ENCODE measurements at regions not wholly inside any gene's neighbourhood (a gene's known extent, or its start where the extent isn't known, plus 50 kb on each side); places are given as distances from the start of the nearest gene placed in this dataset.
"Not testable (repeated sequence)": the region's sequence is repeated elsewhere in the genome, so short reads cannot be mapped to it uniquely, and the experiment has no call there.

- Histone ChIP-seq H3K9ac (ENCODE audit: low read length in 5 of 5) (no peak overlapping the region), H3K4me1 (ENCODE audit: control insufficient read depth in 5 of 5, insufficient read depth in 5 of 5, low read length in 5 of 5) (peaks cover 0 to 13% (median 7%) of the 10 kb centered on the region in 5 donors), H3K4me3 (ENCODE audit: low read depth in 1 of 5, low read length in 5 of 5) (no peak overlapping the region), H3K9me3 (ENCODE audit: control insufficient read depth in 5 of 5, low read length in 5 of 5) (no peaks in the 10 kb centered on the region), H3K36me3 (ENCODE audit: control insufficient read depth in 5 of 5, insufficient read depth in 5 of 5, low read length in 5 of 5) (no peaks in the 10 kb centered on the region), H3K27me3 (ENCODE audit: control insufficient read depth in 5 of 5, insufficient read depth in 4 of 5, low read length in 5 of 5) (peaks cover 7 to 31% (median 24%) of the 10 kb centered on the region in 5 donors), H3K27ac (ENCODE audit: low read depth, low read length) (no peak overlapping the region)
Observed at GRCh38 chr2:16102976-16103380, 162.6 kb downstream of the MYCN start.

DNA sequence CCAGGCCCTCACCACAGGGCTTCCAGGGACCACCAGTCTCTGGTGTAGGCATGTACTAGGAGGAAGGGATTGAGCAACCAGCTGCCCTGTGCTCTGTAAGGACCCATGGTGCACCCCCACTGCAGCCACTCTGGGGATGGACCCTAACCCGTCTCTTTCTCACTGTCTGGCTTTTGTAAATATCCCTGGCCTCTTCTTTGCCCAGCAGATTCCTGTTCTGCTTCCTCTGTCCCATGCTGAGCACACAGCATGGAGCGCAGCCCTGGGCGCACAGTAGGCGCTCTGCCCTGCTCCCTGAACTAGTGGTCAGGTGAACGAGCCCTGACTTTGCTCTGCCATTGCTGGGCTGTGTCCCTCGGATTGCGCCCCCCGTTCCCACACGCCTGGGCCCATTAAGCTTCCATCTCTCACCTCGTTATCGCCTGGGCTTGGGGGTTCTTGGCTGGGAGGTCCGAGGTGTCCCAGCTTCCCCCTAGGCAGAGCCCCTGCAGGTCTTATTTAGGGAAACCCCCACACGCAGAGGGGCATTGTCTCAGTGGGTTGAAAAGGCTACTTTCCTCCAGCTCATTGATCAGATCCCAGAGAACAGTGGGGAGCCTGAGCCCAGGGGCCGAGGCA lies 162.1 kb downstream of the MYCN start:
- peaks cover 7 to 31% (median 24%) of the 10 kb centered on the region in 5 donors for H3K27me3 ChIP-seq (ENCODE audit: control insufficient read depth in 5 of 5, insufficient read depth in 4 of 5, low read length in 5 of 5)
- H3K36me3 ChIP-seq (ENCODE audit: control insufficient read depth in 5 of 5, insufficient read depth in 5 of 5, low read length in 5 of 5), result no peaks in the 10 kb centered on the region
- no peak overlapping the region for H3K9ac ChIP-seq (ENCODE audit: low read length in 5 of 5)
- no peak overlapping the region for H3K4me3 ChIP-seq (ENCODE audit: low read depth in 1 of 5, low read length in 5 of 5)
- no peak overlapping the region for H3K27ac ChIP-seq (ENCODE audit: low read depth, low read length)
- H3K9me3 ChIP-seq (ENCODE audit: control insufficient read depth in 5 of 5, low read length in 5 of 5), result no peaks in the 10 kb centered on the region
- peaks cover 0 to 13% (median 7%) of the 10 kb centered on the region in 5 donors for H3K4me1 ChIP-seq (ENCODE audit: control insufficient read depth in 5 of 5, insufficient read depth in 5 of 5, low read length in 5 of 5)

DNA sequence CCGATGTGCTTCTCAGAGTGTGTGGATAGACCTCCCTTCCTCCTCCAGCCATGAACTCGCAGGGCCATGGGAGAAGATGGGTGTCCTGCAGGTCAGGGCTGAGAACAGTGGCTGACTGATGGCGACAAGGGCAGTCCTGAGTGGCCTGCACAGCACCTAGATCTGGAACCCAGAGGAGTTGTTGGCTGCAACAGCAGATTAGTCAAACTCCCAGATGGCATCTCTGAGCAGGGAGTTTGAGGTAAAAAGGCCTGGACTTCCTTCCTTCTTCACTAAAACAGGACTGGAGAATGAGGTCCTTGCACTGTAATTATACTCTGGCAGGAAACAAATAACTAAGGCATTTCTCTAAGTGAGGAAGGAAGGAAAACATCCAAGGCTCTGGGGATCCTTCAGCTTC lies 160.8 kb downstream of the MYCN start:
- no peaks in the 10 kb centered on the region for H3K36me3 ChIP-seq (ENCODE audit: control insufficient read depth in 5 of 5, insufficient read depth in 5 of 5, low read length in 5 of 5)
- H3K27ac ChIP-seq (ENCODE audit: low read depth, low read length), result no peak overlapping the region
- H3K9ac ChIP-seq (ENCODE audit: low read length in 5 of 5), result no peak overlapping the region
- peaks cover 0 to 13% (median 7%) of the 10 kb centered on the region in 5 donors for H3K4me1 ChIP-seq (ENCODE audit: control insufficient read depth in 5 of 5, insufficient read depth in 5 of 5, low read length in 5 of 5)
- no peaks in the 10 kb centered on the region for H3K9me3 ChIP-seq (ENCODE audit: control insufficient read depth in 5 of 5, low read length in 5 of 5)
- no peak overlapping the region for H3K4me3 ChIP-seq (ENCODE audit: low read depth in 1 of 5, low read length in 5 of 5)
- H3K27me3 ChIP-seq (ENCODE audit: control insufficient read depth in 5 of 5, insufficient read depth in 4 of 5, low read length in 5 of 5), result peaks cover 5 to 24% (median 18%) of the 10 kb centered on the region in 5 donors

DNA sequence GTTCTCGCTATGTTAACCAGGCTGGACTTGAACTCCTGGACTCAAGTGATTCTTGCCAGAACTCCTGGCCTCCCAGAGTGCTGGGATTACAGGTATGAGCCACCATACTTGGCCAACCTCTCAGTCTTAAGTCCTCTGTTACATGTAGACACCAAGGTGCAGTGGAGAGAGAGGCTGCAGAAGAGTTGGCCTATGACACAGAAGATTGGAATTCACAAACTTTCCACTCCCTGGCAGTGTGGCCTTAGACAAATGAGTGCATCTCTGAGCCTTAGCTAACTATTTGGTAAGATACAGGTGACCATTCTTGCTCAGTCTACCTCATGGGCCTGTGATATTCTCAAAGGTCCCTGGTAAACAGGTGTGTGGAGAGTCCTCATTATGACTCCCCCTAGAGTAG lies 159.7 kb downstream of the MYCN start:
- peaks cover 0 to 13% (median 0%) of the 10 kb centered on the region in 5 donors for H3K4me1 ChIP-seq (ENCODE audit: control insufficient read depth in 5 of 5, insufficient read depth in 5 of 5, low read length in 5 of 5)
- H3K27me3 ChIP-seq (ENCODE audit: control insufficient read depth in 5 of 5, insufficient read depth in 4 of 5, low read length in 5 of 5), result peaks cover 5 to 17% (median 11%) of the 10 kb centered on the region in 5 donors
- H3K27ac ChIP-seq (ENCODE audit: low read depth, low read length), result no peak overlapping the region
- no peaks in the 10 kb centered on the region for H3K9me3 ChIP-seq (ENCODE audit: control insufficient read depth in 5 of 5, low read length in 5 of 5)
- H3K4me3 ChIP-seq (ENCODE audit: low read depth in 1 of 5, low read length in 5 of 5), result no peak overlapping the region
- no peaks in the 10 kb centered on the region for H3K36me3 ChIP-seq (ENCODE audit: control insufficient read depth in 5 of 5, insufficient read depth in 5 of 5, low read length in 5 of 5)
- H3K9ac ChIP-seq (ENCODE audit: low read length in 5 of 5), result no peak overlapping the region

DNA sequence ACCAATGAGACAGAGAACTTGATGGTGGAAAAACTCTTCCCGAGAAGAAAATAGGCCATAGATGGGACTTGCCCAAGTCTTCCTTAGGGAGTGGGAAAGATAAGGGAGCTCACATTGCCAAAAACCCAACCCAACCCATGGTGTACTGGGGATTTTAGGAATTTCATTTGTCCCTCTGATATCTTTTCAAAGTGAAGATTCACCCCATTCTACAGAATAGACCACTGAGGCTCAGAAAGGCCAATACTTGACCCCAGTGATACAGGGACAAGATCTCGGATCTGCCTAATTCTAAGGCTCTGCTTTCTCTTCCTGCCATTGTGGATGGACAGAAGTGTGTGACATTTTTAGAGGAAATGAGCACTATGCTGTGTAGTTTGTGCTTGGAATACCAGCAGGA lies 159.0 kb downstream of the MYCN start:
- Histone ChIP-seq H3K27ac (ENCODE audit: low read depth, low read length) (no peak overlapping the region), H3K9me3 (ENCODE audit: control insufficient read depth in 5 of 5, low read length in 5 of 5) (no peaks in the 10 kb centered on the region), H3K4me3 (ENCODE audit: low read depth in 1 of 5, low read length in 5 of 5) (no peak overlapping the region), H3K36me3 (ENCODE audit: control insufficient read depth in 5 of 5, insufficient read depth in 5 of 5, low read length in 5 of 5) (no peaks in the 10 kb centered on the region), H3K4me1 (ENCODE audit: control insufficient read depth in 5 of 5, insufficient read depth in 5 of 5, low read length in 5 of 5) (peaks cover 0 to 13% (median 0%) of the 10 kb centered on the region in 5 donors), H3K27me3 (ENCODE audit: control insufficient read depth in 5 of 5, insufficient read depth in 4 of 5, low read length in 5 of 5) (peaks cover 3 to 17% (median 9%) of the 10 kb centered on the region in 5 donors), H3K9ac (ENCODE audit: low read length in 5 of 5) (no peak overlapping the region)

DNA sequence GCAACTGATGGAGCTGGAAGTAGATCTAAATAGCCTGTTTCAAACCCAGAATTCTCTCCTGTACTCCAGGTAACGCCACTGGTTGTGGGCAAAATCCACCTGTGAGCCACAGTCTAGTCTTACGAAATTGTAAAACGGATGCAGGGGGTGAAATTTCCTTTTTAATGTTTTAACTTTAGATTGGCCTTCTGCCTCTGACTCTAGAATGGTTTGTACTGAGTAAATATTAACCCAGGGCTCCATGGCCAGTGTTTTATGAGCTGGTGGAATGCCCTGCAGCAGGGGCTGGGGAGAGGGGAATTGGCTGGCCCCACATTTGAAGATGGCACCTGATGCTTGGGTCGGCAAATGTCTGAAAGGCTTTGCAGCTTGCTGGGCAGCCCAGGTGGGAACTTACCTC lies 156.6 kb downstream of the MYCN start:
- Histone ChIP-seq H3K36me3 (ENCODE audit: control insufficient read depth in 5 of 5, insufficient read depth in 5 of 5, low read length in 5 of 5) (no peaks in the 10 kb centered on the region), H3K4me1 (ENCODE audit: control insufficient read depth in 5 of 5, insufficient read depth in 5 of 5, low read length in 5 of 5) (peaks cover 0 to 13% (median 0%) of the 10 kb centered on the region in 5 donors), H3K27ac (ENCODE audit: low read depth, low read length) (no peak overlapping the region), H3K4me3 (ENCODE audit: low read depth in 1 of 5, low read length in 5 of 5) (no peak overlapping the region), H3K9ac (ENCODE audit: low read length in 5 of 5) (no peak overlapping the region), H3K27me3 (ENCODE audit: control insufficient read depth in 5 of 5, insufficient read depth in 4 of 5, low read length in 5 of 5) (peaks cover 0 to 19% (median 8%) of the 10 kb centered on the region in 5 donors), H3K9me3 (ENCODE audit: control insufficient read depth in 5 of 5, low read length in 5 of 5) (no peaks in the 10 kb centered on the region)

GRCh38 chr2:16095483-16095882 lies 155.1 kb downstream of the MYCN start:
- H3K36me3 ChIP-seq (ENCODE audit: control insufficient read depth in 5 of 5, insufficient read depth in 5 of 5, low read length in 5 of 5); H3K9me3 ChIP-seq (ENCODE audit: control insufficient read depth in 5 of 5, low read length in 5 of 5); H3K4me3 ChIP-seq (ENCODE audit: low read depth in 1 of 5, low read length in 5 of 5); H3K4me1 ChIP-seq (ENCODE audit: control insufficient read depth in 5 of 5, insufficient read depth in 5 of 5, low read length in 5 of 5); H3K9ac ChIP-seq (ENCODE audit: low read length in 5 of 5); H3K27ac ChIP-seq (ENCODE audit: low read depth, low read length): not testable (repeated sequence)
- H3K27me3 ChIP-seq (ENCODE audit: control insufficient read depth in 5 of 5, insufficient read depth in 4 of 5, low read length in 5 of 5), result peaks cover 0 to 21% (median 8%) of the 10 kb centered on the region in 5 donors

DNA sequence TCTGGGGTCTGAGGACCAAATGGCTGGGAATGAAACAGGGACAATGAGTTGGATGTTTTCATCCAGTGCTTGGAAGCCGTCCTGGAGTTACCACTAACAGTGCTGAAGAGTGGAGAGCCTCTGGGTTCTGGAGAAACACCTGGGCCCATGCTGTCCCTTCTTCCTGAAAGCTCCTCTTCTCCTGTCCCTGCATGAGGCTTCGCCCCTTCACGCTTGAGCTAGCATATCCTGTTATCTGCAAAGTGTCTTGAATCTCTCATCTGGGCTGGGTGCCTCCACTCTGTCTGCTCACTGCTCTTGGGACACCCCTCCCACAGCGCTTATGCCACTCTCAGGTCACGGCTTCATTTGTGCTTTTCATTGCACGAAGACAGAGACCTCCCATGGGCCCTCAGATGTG lies 154.5 kb downstream of the MYCN start:
- H3K27ac ChIP-seq (ENCODE audit: low read depth, low read length), result no peak overlapping the region
- H3K9me3 ChIP-seq (ENCODE audit: control insufficient read depth in 5 of 5, low read length in 5 of 5), result no peaks in the 10 kb centered on the region
- H3K9ac ChIP-seq (ENCODE audit: low read length in 5 of 5), result no peak overlapping the region
- H3K4me1 ChIP-seq (ENCODE audit: control insufficient read depth in 5 of 5, insufficient read depth in 5 of 5, low read length in 5 of 5), result no peaks in the 10 kb centered on the region
- peaks cover 0 to 21% (median 8%) of the 10 kb centered on the region in 5 donors for H3K27me3 ChIP-seq (ENCODE audit: control insufficient read depth in 5 of 5, insufficient read depth in 4 of 5, low read length in 5 of 5)
- H3K36me3 ChIP-seq (ENCODE audit: control insufficient read depth in 5 of 5, insufficient read depth in 5 of 5, low read length in 5 of 5), result no peaks in the 10 kb centered on the region
- H3K4me3 ChIP-seq (ENCODE audit: low read depth in 1 of 5, low read length in 5 of 5), result no peak overlapping the region

GRCh38 chr2:16093639-16094529 lies 153.5 kb downstream of the MYCN start:
- peaks cover 0 to 21% (median 8%) of the 10 kb centered on the region in 5 donors for H3K27me3 ChIP-seq (ENCODE audit: control insufficient read depth in 5 of 5, insufficient read depth in 4 of 5, low read length in 5 of 5)
- H3K4me1 ChIP-seq (ENCODE audit: control insufficient read depth in 5 of 5, insufficient read depth in 5 of 5, low read length in 5 of 5), result no peaks in the 10 kb centered on the region
- H3K36me3 ChIP-seq (ENCODE audit: control insufficient read depth in 5 of 5, insufficient read depth in 5 of 5, low read length in 5 of 5), result no peaks in the 10 kb centered on the region
- no peak overlapping the region for H3K9ac ChIP-seq (ENCODE audit: low read length in 5 of 5)
- H3K27ac ChIP-seq (ENCODE audit: low read depth, low read length), result no peak overlapping the region
- no peaks in the 10 kb centered on the region for H3K9me3 ChIP-seq (ENCODE audit: control insufficient read depth in 5 of 5, low read length in 5 of 5)
- no peak overlapping the region for H3K4me3 ChIP-seq (ENCODE audit: low read depth in 1 of 5, low read length in 5 of 5)
